Subcutaneous abdominal adipose tissue (tissue), 5 donors: ENCODE measurements at regions not wholly inside any gene's neighbourhood (a gene's known extent, or its start where the extent isn't known, plus 50 kb on each side); places are given as distances from the start of the nearest gene placed in this dataset.

Experiments used
- H3K27ac ChIP-seq: one replicate; pipeline ENCODE4 v1.7.0; 2013; ENCODE audit warnings: low read depth, mild to moderate bottlenecking, inconsistent platforms, low read length, moderate library complexity
- H3K27me3 ChIP-seq, 5 donors: one replicate each; pipeline ENCODE4 v1.7.0; 2013; ENCODE audit warnings: low read length in 5 of 5, inconsistent platforms in 1 of 5; ENCODE audit not compliant: control insufficient read depth in 5 of 5, insufficient read depth in 4 of 5
- H3K36me3 ChIP-seq, 5 donors: one replicate each; pipeline ENCODE4 v1.7.0; 2013; ENCODE audit warnings: low read length in 5 of 5; ENCODE audit not compliant: control insufficient read depth in 5 of 5, insufficient read depth in 5 of 5
- H3K4me1 ChIP-seq, 5 donors: one replicate each; pipeline ENCODE4 v1.7.0; 2013; ENCODE audit warnings: low read length in 5 of 5, mild to moderate bottlenecking in 3 of 5, moderate library complexity in 1 of 5; ENCODE audit not compliant: control insufficient read depth in 5 of 5, insufficient read depth in 5 of 5
- H3K4me3 ChIP-seq, 5 donors: one replicate each; pipeline ENCODE4 v1.7.0; 2013; ENCODE audit warnings: low read length in 5 of 5, low read depth in 1 of 5
- H3K9ac ChIP-seq, 5 donors: one replicate each; pipeline ENCODE4 v1.7.0; 2013; ENCODE audit warnings: low read length in 5 of 5, mild to moderate bottlenecking in 4 of 5, moderate library complexity in 3 of 5
- H3K9me3 ChIP-seq, 5 donors: one replicate each; pipeline ENCODE4 v1.7.0; 2013; ENCODE audit warnings: low read length in 5 of 5; ENCODE audit not compliant: control insufficient read depth in 5 of 5
- donor health status: healthy.
- donor health status: healthy.
- donor health status: healthy.
- donor health status: healthy.
- donor health status: healthy.

GRCh38 chr3:55196495-55196894 lies 268.6 kb upstream of the LRTM1 start:
- H3K27me3 ChIP-seq: no peaks in the 10 kb centered on the region
- H3K9ac ChIP-seq: no peak overlapping the region
- no peak overlapping the region for H3K4me3 ChIP-seq
- no peak overlapping the region for H3K27ac ChIP-seq
- H3K4me1 ChIP-seq: no peaks in the 10 kb centered on the region
- no peaks in the 10 kb centered on the region for H3K36me3 ChIP-seq
- H3K9me3 ChIP-seq: no peaks in the 10 kb centered on the region

DNA sequence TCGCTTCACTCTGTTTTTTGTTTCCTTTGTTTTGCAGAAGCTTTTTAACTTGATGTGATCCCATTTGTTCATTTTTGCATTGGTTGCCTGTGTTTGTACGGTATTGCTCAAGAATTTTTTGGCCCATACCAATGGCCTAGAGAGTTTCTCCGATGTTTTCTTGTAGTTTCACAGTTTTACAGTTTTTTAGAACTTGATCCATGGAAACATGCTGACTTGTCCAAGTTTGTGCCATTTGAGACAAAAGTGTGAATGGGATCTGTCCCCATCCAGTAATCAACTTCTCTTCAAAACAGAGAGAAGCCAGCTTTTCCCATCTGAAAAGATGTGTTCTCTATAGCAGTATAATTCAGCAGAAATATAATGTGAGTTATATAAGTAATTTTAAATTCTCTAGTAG lies 266.5 kb upstream of the LRTM1 start:
- Histone ChIP-seq H3K4me3 (no peak overlapping the region), H3K9me3 (no peaks in the 10 kb centered on the region), H3K4me1 (no peaks in the 10 kb centered on the region), H3K27ac (no peak overlapping the region), H3K36me3 (no peaks in the 10 kb centered on the region), H3K9ac (no peak overlapping the region), H3K27me3 (no peaks in the 10 kb centered on the region)

- Histone ChIP-seq H3K9me3 (no peaks in the 10 kb centered on the region), H3K27ac (no peak overlapping the region), H3K4me1 (no peaks in the 10 kb centered on the region), H3K9ac (no peak overlapping the region), H3K4me3 (no peak overlapping the region), H3K27me3 (no peaks in the 10 kb centered on the region), H3K36me3 (no peaks in the 10 kb centered on the region)
Measured at GRCh38 chr3:55191911-55192775, 264.3 kb upstream of the LRTM1 start.

DNA sequence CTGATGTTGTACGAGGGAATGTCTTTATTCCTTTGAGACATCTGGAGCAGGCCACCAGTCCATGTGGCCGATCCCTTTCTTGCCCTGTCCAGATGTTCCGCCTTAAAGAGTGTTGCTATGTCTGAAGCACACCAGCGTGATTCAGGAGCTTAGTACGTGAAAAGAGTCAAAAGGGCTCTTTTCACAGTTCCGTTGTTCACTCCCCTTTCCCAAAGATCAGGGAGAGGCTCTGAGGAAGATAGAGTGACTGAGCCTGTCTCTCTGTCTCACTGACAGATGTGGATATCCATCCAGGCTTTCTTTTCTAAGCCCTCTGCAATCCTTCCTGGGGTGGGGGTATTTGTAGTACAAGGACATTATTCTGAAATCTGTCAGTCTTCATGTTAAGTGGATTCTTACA lies 262.5 kb upstream of the LRTM1 start:
- H3K4me1 ChIP-seq: no peaks in the 10 kb centered on the region
- H3K36me3 ChIP-seq: no peaks in the 10 kb centered on the region
- no peak overlapping the region for H3K4me3 ChIP-seq
- H3K27ac ChIP-seq: no peak overlapping the region
- H3K27me3 ChIP-seq: no peaks in the 10 kb centered on the region
- no peaks in the 10 kb centered on the region for H3K9me3 ChIP-seq
- no peak overlapping the region for H3K9ac ChIP-seq

DNA sequence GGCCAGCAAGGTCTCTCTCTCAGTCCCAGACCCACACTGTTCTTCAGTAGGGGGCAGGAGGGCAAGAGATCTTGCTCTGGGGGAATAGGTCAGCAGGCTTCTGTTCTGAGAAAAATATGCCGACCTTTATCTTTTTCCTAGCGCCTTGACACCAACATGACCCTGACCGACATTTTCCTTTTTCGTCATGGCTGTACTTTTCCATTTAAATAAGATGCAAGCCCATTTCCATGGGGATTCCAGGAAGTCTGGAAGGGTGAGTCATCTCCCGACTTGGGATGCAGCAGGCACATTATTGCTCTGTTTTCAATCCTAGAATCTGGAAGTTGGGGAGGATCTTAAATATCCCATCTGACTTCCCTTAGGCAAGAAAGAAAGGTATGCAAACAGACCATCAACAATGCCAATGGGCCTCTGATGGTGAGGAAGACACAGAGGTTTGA lies 261.5 kb upstream of the LRTM1 start:
- Histone ChIP-seq H3K9me3 (no peaks in the 10 kb centered on the region), H3K27me3 (no peaks in the 10 kb centered on the region), H3K4me1 (no peaks in the 10 kb centered on the region), H3K36me3 (no peaks in the 10 kb centered on the region), H3K4me3 (no peak overlapping the region), H3K27ac (no peak overlapping the region), H3K9ac (no peak overlapping the region)

- Histone ChIP-seq H3K9ac (no peak overlapping the region), H3K9me3 (no peaks in the 10 kb centered on the region), H3K4me3 (no peak overlapping the region), H3K27ac (no peak overlapping the region), H3K4me1 (no peaks in the 10 kb centered on the region), H3K27me3 (peaks cover 0 to 5% (median 0%) of the 10 kb centered on the region in 5 donors), H3K36me3 (no peaks in the 10 kb centered on the region)
Measured at GRCh38 chr3:55185380-55185779, 257.5 kb upstream of the LRTM1 start.

DNA sequence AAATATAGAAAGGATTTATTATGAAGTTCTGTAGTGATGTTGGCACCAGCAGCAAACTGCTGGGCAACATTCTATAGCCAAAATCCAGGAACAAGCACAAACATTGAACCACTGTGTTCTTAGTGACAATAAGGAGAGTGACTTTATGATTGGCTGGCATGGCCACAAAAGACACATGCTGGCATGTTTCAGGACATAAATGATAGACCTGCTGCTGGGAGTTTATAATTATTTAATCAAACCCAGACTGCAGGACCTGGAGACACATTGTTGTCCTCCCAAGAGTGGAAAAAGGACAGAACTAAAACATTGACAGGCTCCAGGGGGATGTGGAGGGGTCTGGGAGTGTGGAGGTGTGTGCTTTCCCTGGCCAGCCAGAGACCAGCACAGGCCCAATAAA lies 255.3 kb upstream of the LRTM1 start:
- Histone ChIP-seq H3K36me3 (no peaks in the 10 kb centered on the region), H3K4me1 (no peaks in the 10 kb centered on the region), H3K27ac (no peak overlapping the region), H3K4me3 (no peak overlapping the region), H3K9me3 (no peaks in the 10 kb centered on the region), H3K9ac (no peak overlapping the region), H3K27me3 (peaks cover 0 to 5% (median 0%) of the 10 kb centered on the region in 5 donors)

DNA sequence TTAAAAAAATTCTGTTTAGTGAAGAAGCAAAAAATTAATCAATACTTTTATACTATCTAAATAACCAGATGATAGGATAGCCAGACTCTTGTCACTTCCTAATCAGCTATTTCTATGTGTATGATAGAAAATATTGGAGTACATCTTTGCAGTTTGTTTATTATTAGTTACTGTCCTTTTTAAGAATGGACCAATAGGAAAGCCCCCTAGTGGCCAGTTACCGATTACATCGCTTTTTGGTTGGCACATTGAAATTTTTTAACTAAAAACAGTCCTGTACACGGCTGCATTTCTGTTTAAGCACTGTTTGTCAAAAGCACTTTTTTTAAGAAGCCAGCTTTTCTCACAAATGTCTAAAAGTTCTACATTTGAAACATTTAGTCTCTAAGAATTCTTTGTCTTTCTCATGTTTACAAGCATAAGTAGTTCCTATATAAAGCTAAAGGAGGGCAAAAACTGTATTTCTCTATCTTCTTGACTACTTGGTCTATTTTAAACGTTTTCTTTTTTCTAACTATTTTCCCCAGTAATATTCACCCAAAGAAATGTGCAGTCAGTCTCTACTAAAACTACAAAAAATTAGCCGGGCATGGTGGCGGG lies 253.2 kb upstream of the LRTM1 start:
- Histone ChIP-seq H3K4me1 (no peaks in the 10 kb centered on the region), H3K36me3 (no peaks in the 10 kb centered on the region), H3K27ac (no peak overlapping the region), H3K9ac (no peak overlapping the region), H3K4me3 (no peak overlapping the region), H3K9me3 (no peaks in the 10 kb centered on the region), H3K27me3 (peaks cover 0 to 9% (median 0%) of the 10 kb centered on the region in 5 donors)

DNA sequence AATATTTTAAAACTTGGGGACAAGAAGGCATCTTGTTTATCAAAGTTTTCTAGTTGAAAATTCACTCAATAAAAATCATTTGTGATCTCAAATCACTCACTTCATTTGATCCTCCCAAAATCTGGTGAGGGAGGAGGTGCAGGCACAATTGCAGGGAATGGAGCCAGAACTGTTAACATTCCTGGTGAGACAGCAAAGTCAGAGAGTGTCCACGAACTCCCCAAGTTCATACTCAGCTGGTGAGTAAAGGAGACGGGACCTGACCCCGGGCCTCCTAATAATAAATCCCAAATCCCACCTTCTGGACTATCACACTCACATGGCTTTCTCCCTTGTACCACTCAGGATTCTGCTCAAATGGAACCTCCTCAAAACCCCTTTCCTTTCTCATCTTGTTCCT lies 252.3 kb upstream of the LRTM1 start:
- Histone ChIP-seq H3K27me3 (peaks cover 0 to 9% (median 0%) of the 10 kb centered on the region in 5 donors), H3K9ac (no peak overlapping the region), H3K36me3 (no peaks in the 10 kb centered on the region), H3K27ac (no peak overlapping the region), H3K9me3 (no peaks in the 10 kb centered on the region), H3K4me1 (no peaks in the 10 kb centered on the region), H3K4me3 (no peak overlapping the region)

DNA sequence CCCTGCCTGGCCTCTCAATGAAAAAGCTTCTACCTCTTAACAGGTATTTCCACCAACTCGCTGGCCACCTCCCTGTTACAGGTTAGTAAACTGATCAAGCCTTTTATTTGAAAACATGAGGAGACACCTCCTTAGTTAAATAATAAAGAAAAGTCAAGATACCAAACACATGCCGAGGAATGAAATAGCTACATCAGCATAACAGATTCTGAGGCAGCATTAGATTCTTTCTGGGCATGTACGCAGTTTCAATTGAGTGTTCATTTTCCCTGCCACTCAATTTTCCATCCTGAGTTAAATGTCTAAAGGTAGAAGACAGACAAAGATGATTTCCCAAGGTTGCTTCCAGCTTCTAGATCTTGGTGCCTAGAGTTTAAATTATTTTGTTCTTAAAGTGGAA lies 250.5 kb upstream of the LRTM1 start:
- Histone ChIP-seq H3K4me3 (no peak overlapping the region), H3K4me1 (no peaks in the 10 kb centered on the region), H3K36me3 (no peaks in the 10 kb centered on the region), H3K27ac (no peak overlapping the region), H3K9me3 (no peaks in the 10 kb centered on the region), H3K9ac (no peak overlapping the region), H3K27me3 (peaks cover 0 to 7% (median 0%) of the 10 kb centered on the region in 5 donors)
